Esophagus muscularis mucosa (tissue), 4 donors: ENCODE measurements at regions not wholly inside any gene's neighbourhood (a gene's known extent, or its start where the extent isn't known, plus 50 kb on each side); places are given as distances from the start of the nearest gene placed in this dataset.

Experiments
- CTCF ChIP-seq, 3 experiments: fragments of 200-600 bp in 2 of 3; fragments of 450-650 bp in 1 of 3; sonication (generic) in 2 of 3; IDR thresholded peaks; one replicate each; pipeline ENCODE4 v1.5.1; 2017 to 2019; ENCODE audit warnings: antibody characterized with exemption in 3 of 3, mild to moderate bottlenecking in 2 of 3, moderate library complexity in 1 of 3
- EP300 ChIP-seq: sonication (generic); formaldehyde crosslinking; IDR thresholded peaks from one replicate; pipeline ENCODE4 v1.6.1; 2017; ENCODE audit warnings: antibody characterized with exemption
- POLR2A ChIP-seq: fragments of 450-650 bp; IDR thresholded peaks from one replicate; pipeline ENCODE4 v1.6.1; 2017; ENCODE audit warnings: antibody characterized with exemption, moderate library complexity, mild to moderate bottlenecking, low read depth
- POLR2AphosphoS5 ChIP-seq, 2 donors: sonication (generic); formaldehyde crosslinking; IDR thresholded peaks; one replicate each; pipeline ENCODE4 v1.6.1; 2017; ENCODE audit warnings: antibody characterized with exemption in 2 of 2

GRCh38 chr5:117295941-117296340 lies 721.3 kb upstream of the SEMA6A start:
- TF ChIP-seq CTCF (IDR thresholded peaks at IDR 0.05) (no peak), POLR2A (no peak), EP300 (no peak), POLR2AphosphoS5 (IDR thresholded peaks at IDR 0.05) (no peak)
